HepG2 (cell line): ENCODE measurements at regions not wholly inside any gene's neighbourhood (a gene's known extent, or its start where the extent isn't known, plus 50 kb on each side); places are given as distances from the start of the nearest gene placed in this dataset.

Experiments used
- ATAC-seq: fragments of 200-7000 bp; cut with Tn5 transposase; 3 replicates; pipeline ENCODE4 v1.9.1; 2020; ENCODE audit warnings: mild to moderate bottlenecking, moderate library complexity
- BruUV-seq: library from RNA; stranded (reverse); fragments of 400-500 nt; replicated peaks from 2 replicates; lab custom pipeline; 2021; lab: Mats Ljungman, UMichigan
- CTCF ChIA-PET: fragments of 300-600 bp; formaldehyde crosslinking; extraction: SDS; loops from one replicate; lab custom pipeline; 2021; ENCODE audit warnings: low total read pairs, inconsistent platforms, low intra/inter-chr PET ratio; lab: Yijun Ruan, JAX
- POLR2A ChIA-PET: fragments of 350-600 bp; sonication (Branson Sonifier 250); formaldehyde crosslinking; loops from one replicate; lab custom pipeline; 2020; ENCODE audit warnings: antibody characterized with exemption, inconsistent platforms; lab: Yijun Ruan, JAX
- DNase-seq: peaks from one replicate; pipeline ENCODE4 v3.0.0-alpha.2; 2015; ENCODE audit warnings: low spot score
- FAIRE-seq: peaks from 3 replicates; lab custom pipeline; 2011; peaks lifted over from hg19 to GRCh38; lab: Jason Lieb, UNC
- H2AFZ ChIP-seq: one replicate; pipeline ENCODE4 v1.6.1; 2011; ENCODE audit warnings: low read length, inconsistent platforms
- H3K27ac ChIP-seq: fragments of 300-600 bp; 3 replicates; pipeline ENCODE4 v1.8.0; 2011; ENCODE audit warnings: mixed run types, mild to moderate bottlenecking, mixed read lengths, low read length, inconsistent platforms; ENCODE audit not compliant: insufficient read depth; ENCODE audit errors: extremely low read length
- H3K27me3 ChIP-seq, 2 experiments: fragments of 200-600 bp in 1 of 2; 2 replicates in 1 of 2; 3 replicates in 1 of 2; pipeline versions ENCODE4 v1.6.0 to v1.8.0; 2011; ENCODE audit warnings: low read length in 2 of 2, mild to moderate bottlenecking in 2 of 2, moderate library complexity in 2 of 2, inconsistent platforms in 1 of 2; ENCODE audit not compliant: insufficient read depth in 2 of 2, control insufficient read depth in 1 of 2
- H3K36me3 ChIP-seq, 2 experiments: fragments of 200-600 bp in 1 of 2; replicated peaks in 1 of 2; 2 replicates in 1 of 2; 3 replicates in 1 of 2; pipeline versions ENCODE4 v1.5.1 to v1.8.0; 2011; ENCODE audit warnings: low read length in 2 of 2, inconsistent platforms in 1 of 2; ENCODE audit not compliant: insufficient read depth in 2 of 2, control insufficient read depth in 1 of 2
- H3K4me1 ChIP-seq: 2 replicates; pipeline ENCODE4 v1.5.1; 2012; ENCODE audit warnings: low read length, inconsistent platforms; ENCODE audit not compliant: insufficient read depth
- H3K4me2 ChIP-seq: 2 replicates; pipeline ENCODE4 v1.6.0; 2011; ENCODE audit warnings: low read depth, low read length, inconsistent platforms
- H3K4me3 ChIP-seq, 3 experiments: fragments of 200-600 bp in 1 of 3; sonication (generic), shearing (Covaris generic) in 1 of 3; replicated peaks in 1 of 3; 2 replicates each; pipeline ENCODE4 v1.5.1; 2011 to 2016; ENCODE audit warnings: low read length in 3 of 3, inconsistent platforms in 2 of 3, low read depth in 2 of 3, mild to moderate bottlenecking in 2 of 3, control low read depth in 1 of 3, mixed read lengths in 1 of 3; ENCODE audit not compliant: insufficient read depth in 1 of 3
- H3K79me2 ChIP-seq: one replicate; pipeline ENCODE4 v1.6.1; 2011; ENCODE audit warnings: low read length, inconsistent platforms; ENCODE audit not compliant: insufficient read depth
- H3K9ac ChIP-seq: 2 replicates; pipeline ENCODE4 v1.6.0; 2011; ENCODE audit warnings: mild to moderate bottlenecking, low read depth, low read length, inconsistent platforms; ENCODE audit not compliant: insufficient read depth
- H3K9me3 ChIP-seq: 2 replicates; pipeline ENCODE4 v1.5.1; 2012; ENCODE audit warnings: mild to moderate bottlenecking, low read length
- H4K20me1 ChIP-seq: 2 replicates; pipeline ENCODE4 v1.6.0; 2011; ENCODE audit warnings: inconsistent platforms, mild to moderate bottlenecking, low read length, moderate library complexity; ENCODE audit not compliant: insufficient read depth
- DR1 ChIP-seq: sonication (generic); formaldehyde crosslinking; IDR thresholded peaks from 2 replicates; pipeline ENCODE4 v1.8.0; 2021; ENCODE audit warnings: mild to moderate bottlenecking, missing genetic modification reagents, inconsistent platforms
- MTF2 ChIP-seq: sonication (generic); formaldehyde crosslinking; IDR thresholded peaks from 2 replicates; pipeline ENCODE4 v1.5.0; 2020; ENCODE audit warnings: missing genetic modification reagents, borderline replicate concordance
- NPAS2 ChIP-seq: sonication (generic); formaldehyde crosslinking; IDR thresholded peaks from 2 replicates; pipeline ENCODE4 v1.8.0; 2022; ENCODE audit warnings: mild to moderate bottlenecking, missing genetic modification reagents, borderline replicate concordance
- POGK ChIP-seq: sonication (generic); formaldehyde crosslinking; conservative IDR thresholded peaks from 2 replicates; pipeline ENCODE4 v1.8.0; 2022; ENCODE audit warnings: mild to moderate bottlenecking, moderate library complexity, missing genetic modification reagents
- RFXANK ChIP-seq: IDR thresholded peaks from 2 replicates; pipeline ENCODE4 v1.6.1; 2016
- TOE1 ChIP-seq: sonication (generic); formaldehyde crosslinking; IDR thresholded peaks from 2 replicates; pipeline ENCODE4 v1.4.0; 2020; ENCODE audit warnings: mild to moderate bottlenecking, missing genetic modification reagents
- UBTF ChIP-seq: sonication (generic); formaldehyde crosslinking; IDR thresholded peaks from 2 replicates; pipeline ENCODE4 v1.4.0; 2020; ENCODE audit warnings: mild to moderate bottlenecking, missing genetic modification reagents
- ZNF580 ChIP-seq: IDR thresholded peaks from 2 replicates; pipeline ENCODE4 v1.6.1; 2016; ENCODE audit warnings: low read depth, borderline replicate concordance
- WGBS: methylation state at CpG from one replicate; pipeline ENCODE4 v1.1.6; 2017; ENCODE audit warnings: low lambda C conversion rate; 5-methylcytosine and 5-hydroxymethylcytosine counted together
- in situ Hi-C: cut with HindIII; loops from 2 replicates; pipeline ENCODE4 v1.10.0; 2017; ENCODE audit warnings: low pct_unique_long_range_greater_than_20kb; ENCODE audit not compliant: extremely low pct_ligation_motif_present
- intact Hi-C: fragments of 100-400 bp; cut with micrococcal nuclease; formaldehyde crosslinking; loops from one replicate; pipeline ENCODE4 v1.10.0; 2022; ENCODE audit not compliant: unreplicated experiment

GRCh38 chr6:139519097-139519496, 144.6 kb upstream of the CITED2 start:
- H4K20me1 ChIP-seq, result no peaks in the 10 kb centered on the region
- H3K9me3 ChIP-seq, result no peaks in the 10 kb centered on the region
- H3K36me3 ChIP-seq, result no peaks in the 10 kb centered on the region
- no peak overlapping the region for H3K27ac ChIP-seq
- H3K4me2 ChIP-seq, result no peak overlapping the region
- 58% methylated on average over 5 of the region's 5 CpGs for WGBS
- in situ Hi-C loops, result no loop called here
- TF ChIP-seq UBTF (CRISPR knock-in tag), result no peak
- no peak for TF ChIP-seq TOE1 (CRISPR knock-in tag)
- H3K9ac ChIP-seq, result no peak overlapping the region
- ATAC-seq (no peak), DNase-seq (no peak), FAIRE-seq (no peak)
- no peaks in the 10 kb centered on the region for H3K79me2 ChIP-seq
- BruUV-seq, result no TSS peak
- H3K27me3 ChIP-seq, result no peaks in the 10 kb centered on the region
- ChIA-PET POLR2A (no interaction called here), CTCF (no interaction called here)
- intact Hi-C loops, result no loop called here
- H3K4me1 ChIP-seq, result peaks cover 13% of the 10 kb centered on the region
- no peak overlapping the region for H2AFZ ChIP-seq
- no peak overlapping the region for H3K4me3 ChIP-seq

GRCh38 chr6:139518556-139519091, 144.2 kb upstream of the CITED2 start:
- FAIRE-seq (no peak), ATAC-seq (no peak), DNase-seq (no peak)
- BruUV-seq, result no TSS peak
- Histone ChIP-seq H3K27me3 (no peaks in the 10 kb centered on the region), H3K36me3 (no peaks in the 10 kb centered on the region), H3K4me1 (peaks cover 13% of the 10 kb centered on the region), H2AFZ (no peak overlapping the region), H3K9ac (no peak overlapping the region), H3K79me2 (no peaks in the 10 kb centered on the region), H3K4me2 (no peak overlapping the region), H3K27ac (no peak overlapping the region), H3K4me3 (no peak overlapping the region), H3K9me3 (no peaks in the 10 kb centered on the region), H4K20me1 (no peaks in the 10 kb centered on the region)
- CTCF ChIA-PET, result no interaction called here
- in situ Hi-C loops, result no loop called here
- WGBS, result 54% methylated on average over 12 of the region's 12 CpGs
- POLR2A ChIA-PET, result no interaction called here
- intact Hi-C loops, result no loop called here
- TF ChIP-seq ZNF580 (CRISPR knock-in tag) (no peak), DR1 (CRISPR knock-in tag) (no peak), RFXANK (CRISPR knock-in tag) (no peak), POGK (CRISPR knock-in tag) (no peak), MTF2 (CRISPR knock-in tag) (no peak), NPAS2 (CRISPR knock-in tag) (no peak)
